HepG2 (cell line): ENCODE measurements at regions not wholly inside any gene's neighbourhood (a gene's known extent, or its start where the extent isn't known, plus 50 kb on each side); places are given as distances from the start of the nearest gene placed in this dataset.

ENCODE experiments used
- HDAC6 ChIP-seq: fragments of 200-600 bp; sonication (generic); IDR thresholded peaks from 2 replicates; pipeline ENCODE4 v1.7.0; 2017; ENCODE audit warnings: mild to moderate bottlenecking, antibody characterized with exemption, low read length, low read depth
- NFATC3 ChIP-seq: sonication (generic); formaldehyde crosslinking; IDR thresholded peaks from 2 replicates; pipeline ENCODE4 v1.5.1; 2020; ENCODE audit warnings: mild to moderate bottlenecking, missing genetic modification reagents
- RELA ChIP-seq: sonication (generic); formaldehyde crosslinking; IDR thresholded peaks from 2 replicates; pipeline ENCODE4 v1.4.0; 2020; ENCODE audit warnings: missing genetic modification reagents
- WIZ ChIP-seq: sonication (generic); formaldehyde crosslinking; IDR thresholded peaks from 2 replicates; pipeline ENCODE4 v1.5.1; 2020; ENCODE audit warnings: mild to moderate bottlenecking, missing genetic modification reagents
- TF ChIP-seq, protein P1 (sequence below): sonication (generic); formaldehyde crosslinking; IDR thresholded peaks from 2 replicates; pipeline ENCODE4 v1.4.0; 2020; ENCODE audit warnings: low read depth, mild to moderate bottlenecking, missing genetic modification reagents
- TF ChIP-seq, protein P2 (sequence below): sonication (generic); formaldehyde crosslinking; IDR thresholded peaks from 2 replicates; pipeline ENCODE4 v1.4.0; 2020; ENCODE audit warnings: missing genetic modification reagents, mild to moderate bottlenecking, borderline replicate concordance
- TF ChIP-seq, protein P3 (sequence below): sonication (generic); formaldehyde crosslinking; IDR thresholded peaks from 2 replicates; pipeline ENCODE4 v1.9.0; 2021; ENCODE audit warnings: mild to moderate bottlenecking, missing genetic modification reagents

DNA sequence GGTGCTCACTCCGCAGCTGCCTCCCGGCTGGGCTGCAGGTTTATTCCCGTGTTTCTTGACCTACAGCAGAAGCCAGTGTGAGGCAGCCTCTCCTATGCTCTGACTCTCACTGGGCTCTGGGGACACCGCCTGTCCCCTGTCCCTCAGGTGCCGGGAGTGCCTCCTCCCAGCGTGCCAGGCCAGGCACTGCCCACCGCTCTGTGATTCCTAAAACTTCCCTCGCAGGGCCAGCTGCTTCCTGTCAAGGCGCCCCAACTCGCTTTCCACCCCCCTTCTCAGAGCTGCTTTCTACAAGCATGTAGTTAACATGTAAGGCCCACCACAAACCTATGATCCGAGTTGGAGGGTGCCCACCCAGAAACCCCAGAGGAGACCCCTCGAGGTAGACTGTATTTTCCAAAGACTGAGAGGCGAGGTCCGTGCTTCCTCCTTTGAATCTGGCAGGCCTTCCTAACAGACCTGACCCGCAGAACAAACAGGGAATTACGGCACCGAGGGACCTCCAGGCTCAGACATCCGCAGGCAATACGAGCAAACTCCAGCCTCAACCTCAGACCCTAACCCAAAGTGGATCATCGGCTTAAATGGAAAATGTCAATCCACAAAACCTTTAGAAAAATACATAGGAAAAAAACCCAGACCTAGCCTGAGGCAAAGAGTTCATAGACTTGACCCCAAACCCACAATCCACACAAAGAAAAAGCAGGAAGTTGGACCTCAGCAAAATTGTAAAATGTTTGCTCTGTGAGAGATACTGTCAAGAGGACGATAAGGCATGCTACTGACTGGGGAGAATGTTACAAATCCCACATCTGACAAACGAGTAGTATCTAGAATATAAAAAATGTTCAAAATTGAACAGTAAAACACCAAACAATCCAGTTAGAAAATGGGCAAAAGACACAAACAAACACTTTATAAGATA lies 121.3 kb upstream of the IQSEC1 start (continued):
- TF ChIP-seq, protein P1, sequence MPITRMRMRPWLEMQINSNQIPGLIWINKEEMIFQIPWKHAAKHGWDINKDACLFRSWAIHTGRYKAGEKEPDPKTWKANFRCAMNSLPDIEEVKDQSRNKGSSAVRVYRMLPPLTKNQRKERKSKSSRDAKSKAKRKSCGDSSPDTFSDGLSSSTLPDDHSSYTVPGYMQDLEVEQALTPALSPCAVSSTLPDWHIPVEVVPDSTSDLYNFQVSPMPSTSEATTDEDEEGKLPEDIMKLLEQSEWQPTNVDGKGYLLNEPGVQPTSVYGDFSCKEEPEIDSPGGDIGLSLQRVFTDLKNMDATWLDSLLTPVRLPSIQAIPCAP (CRISPR knock-in tag): no peak
- TF ChIP-seq RELA: no peak
- no peak for TF ChIP-seq WIZ (CRISPR knock-in tag)
- TF ChIP-seq NFATC3 (CRISPR knock-in tag): no peak
- TF ChIP-seq, protein P2, sequence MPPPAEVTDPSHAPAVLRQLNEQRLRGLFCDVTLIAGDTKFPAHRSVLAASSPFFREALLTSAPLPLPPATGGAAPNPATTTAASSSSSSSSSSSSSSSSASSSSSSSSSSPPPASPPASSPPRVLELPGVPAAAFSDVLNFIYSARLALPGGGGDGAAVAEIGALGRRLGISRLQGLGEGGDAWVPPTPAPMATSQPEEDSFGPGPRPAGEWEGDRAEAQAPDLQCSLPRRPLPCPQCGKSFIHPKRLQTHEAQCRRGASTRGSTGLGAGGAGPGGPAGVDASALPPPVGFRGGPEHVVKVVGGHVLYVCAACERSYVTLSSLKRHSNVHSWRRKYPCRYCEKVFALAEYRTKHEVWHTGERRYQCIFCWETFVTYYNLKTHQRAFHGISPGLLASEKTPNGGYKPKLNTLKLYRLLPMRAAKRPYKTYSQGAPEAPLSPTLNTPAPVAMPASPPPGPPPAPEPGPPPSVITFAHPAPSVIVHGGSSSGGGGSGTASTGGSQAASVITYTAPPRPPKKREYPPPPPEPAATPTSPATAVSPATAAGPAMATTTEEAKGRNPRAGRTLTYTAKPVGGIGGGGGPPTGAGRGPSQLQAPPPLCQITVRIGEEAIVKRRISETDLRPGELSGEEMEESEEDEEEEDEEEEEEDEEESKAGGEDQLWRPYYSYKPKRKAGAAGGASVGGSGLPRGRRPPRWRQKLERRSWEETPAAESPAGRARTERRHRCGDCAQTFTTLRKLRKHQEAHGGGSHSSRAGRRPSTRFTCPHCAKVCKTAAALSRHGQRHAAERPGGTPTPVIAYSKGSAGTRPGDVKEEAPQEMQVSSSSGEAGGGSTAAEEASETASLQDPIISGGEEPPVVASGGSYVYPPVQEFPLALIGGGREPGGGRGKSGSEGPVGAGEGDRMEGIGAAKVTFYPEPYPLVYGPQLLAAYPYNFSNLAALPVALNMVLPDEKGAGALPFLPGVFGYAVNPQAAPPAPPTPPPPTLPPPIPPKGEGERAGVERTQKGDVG (CRISPR knock-in tag): no peak
- TF ChIP-seq, protein P3, sequence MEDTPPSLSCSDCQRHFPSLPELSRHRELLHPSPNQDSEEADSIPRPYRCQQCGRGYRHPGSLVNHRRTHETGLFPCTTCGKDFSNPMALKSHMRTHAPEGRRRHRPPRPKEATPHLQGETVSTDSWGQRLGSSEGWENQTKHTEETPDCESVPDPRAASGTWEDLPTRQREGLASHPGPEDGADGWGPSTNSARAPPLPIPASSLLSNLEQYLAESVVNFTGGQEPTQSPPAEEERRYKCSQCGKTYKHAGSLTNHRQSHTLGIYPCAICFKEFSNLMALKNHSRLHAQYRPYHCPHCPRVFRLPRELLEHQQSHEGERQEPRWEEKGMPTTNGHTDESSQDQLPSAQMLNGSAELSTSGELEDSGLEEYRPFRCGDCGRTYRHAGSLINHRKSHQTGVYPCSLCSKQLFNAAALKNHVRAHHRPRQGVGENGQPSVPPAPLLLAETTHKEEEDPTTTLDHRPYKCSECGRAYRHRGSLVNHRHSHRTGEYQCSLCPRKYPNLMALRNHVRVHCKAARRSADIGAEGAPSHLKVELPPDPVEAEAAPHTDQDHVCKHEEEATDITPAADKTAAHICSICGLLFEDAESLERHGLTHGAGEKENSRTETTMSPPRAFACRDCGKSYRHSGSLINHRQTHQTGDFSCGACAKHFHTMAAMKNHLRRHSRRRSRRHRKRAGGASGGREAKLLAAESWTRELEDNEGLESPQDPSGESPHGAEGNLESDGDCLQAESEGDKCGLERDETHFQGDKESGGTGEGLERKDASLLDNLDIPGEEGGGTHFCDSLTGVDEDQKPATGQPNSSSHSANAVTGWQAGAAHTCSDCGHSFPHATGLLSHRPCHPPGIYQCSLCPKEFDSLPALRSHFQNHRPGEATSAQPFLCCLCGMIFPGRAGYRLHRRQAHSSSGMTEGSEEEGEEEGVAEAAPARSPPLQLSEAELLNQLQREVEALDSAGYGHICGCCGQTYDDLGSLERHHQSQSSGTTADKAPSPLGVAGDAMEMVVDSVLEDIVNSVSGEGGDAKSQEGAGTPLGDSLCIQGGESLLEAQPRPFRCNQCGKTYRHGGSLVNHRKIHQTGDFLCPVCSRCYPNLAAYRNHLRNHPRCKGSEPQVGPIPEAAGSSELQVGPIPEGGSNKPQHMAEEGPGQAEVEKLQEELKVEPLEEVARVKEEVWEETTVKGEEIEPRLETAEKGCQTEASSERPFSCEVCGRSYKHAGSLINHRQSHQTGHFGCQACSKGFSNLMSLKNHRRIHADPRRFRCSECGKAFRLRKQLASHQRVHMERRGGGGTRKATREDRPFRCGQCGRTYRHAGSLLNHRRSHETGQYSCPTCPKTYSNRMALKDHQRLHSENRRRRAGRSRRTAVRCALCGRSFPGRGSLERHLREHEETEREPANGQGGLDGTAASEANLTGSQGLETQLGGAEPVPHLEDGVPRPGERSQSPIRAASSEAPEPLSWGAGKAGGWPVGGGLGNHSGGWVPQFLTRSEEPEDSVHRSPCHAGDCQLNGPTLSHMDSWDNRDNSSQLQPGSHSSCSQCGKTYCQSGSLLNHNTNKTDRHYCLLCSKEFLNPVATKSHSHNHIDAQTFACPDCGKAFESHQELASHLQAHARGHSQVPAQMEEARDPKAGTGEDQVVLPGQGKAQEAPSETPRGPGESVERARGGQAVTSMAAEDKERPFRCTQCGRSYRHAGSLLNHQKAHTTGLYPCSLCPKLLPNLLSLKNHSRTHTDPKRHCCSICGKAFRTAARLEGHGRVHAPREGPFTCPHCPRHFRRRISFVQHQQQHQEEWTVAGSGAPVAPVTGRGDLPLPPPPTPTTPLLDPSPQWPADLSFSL (CRISPR knock-in tag): peak; percentile 54; the same call in 1 of the 2 replicates
- TF ChIP-seq HDAC6: no peak
- TF ChIP-seq, all 625 proteins: peak for 47
